ENCODE measurements at regions not wholly inside any gene's neighbourhood (a gene's known extent, or its start where the extent isn't known, plus 50 kb on each side); places are given as distances from the start of the nearest gene placed in this dataset.

- DNase-seq (ENCODE audit: low read depth) = no peak
- in situ Hi-C loops (cut with HindIII; ENCODE audit: low sequenced_read_pairs) = loop anchor here (25.0 kb wide), 1 partner anchor 419 kb away; no protein-coding TSS in a partner anchor
- no peak overlapping the region for H3K4me3 ChIP-seq (ENCODE audit: low read depth, low read length)
- TF ChIP-seq CTCF (IDR thresholded peaks at IDR 0.05; ENCODE audit: low read depth, low read length, missing control alignments) = no peak
Measured at GRCh38 chr9:121568343-121569265, 69.0 kb upstream of the GGTA1 start.

- in situ Hi-C loops (cut with HindIII; ENCODE audit: low sequenced_read_pairs) = loop anchor here (25.0 kb wide), 1 partner anchor 418 kb away; no protein-coding TSS in a partner anchor
Measured at GRCh38 chr9:121569266-121569648, 69.6 kb upstream of the GGTA1 start.

GRCh38 chr9:121572581-121572980 lies 72.9 kb upstream of the GGTA1 start:
- no peak for TF ChIP-seq CTCF (IDR thresholded peaks at IDR 0.05; ENCODE audit: low read depth, low read length, missing control alignments)
- in situ Hi-C loops (cut with HindIII; ENCODE audit: low sequenced_read_pairs) = loop anchor here (25.0 kb wide), 1 partner anchor 415 kb away; no protein-coding TSS in a partner anchor
- no peak for DNase-seq (ENCODE audit: low read depth)
- no peak overlapping the region for H3K4me3 ChIP-seq (ENCODE audit: low read depth, low read length)

More at GRCh38 chr9:121569266-121569648, 69.6 kb upstream of the GGTA1 start:
- DNase-seq (ENCODE audit: low read depth) = no peak
- H3K4me3 ChIP-seq (ENCODE audit: low read depth, low read length) = no peak overlapping the region
- TF ChIP-seq CTCF (IDR thresholded peaks at IDR 0.05; ENCODE audit: low read depth, low read length, missing control alignments) = no peak

GRCh38 chr9:121573717-121574485 lies 74.3 kb upstream of the GGTA1 start:
- no peak overlapping the region for H3K4me3 ChIP-seq (ENCODE audit: low read depth, low read length)
- no peak for DNase-seq (ENCODE audit: low read depth)
- in situ Hi-C loops (cut with HindIII; ENCODE audit: low sequenced_read_pairs) = loop anchor here (25.0 kb wide), 1 partner anchor 413 kb away; no protein-coding TSS in a partner anchor
- no peak for TF ChIP-seq CTCF (IDR thresholded peaks at IDR 0.05; ENCODE audit: low read depth, low read length, missing control alignments)

- no peak overlapping the region for H3K4me3 ChIP-seq (ENCODE audit: low read depth, low read length)
- in situ Hi-C loops (cut with HindIII; ENCODE audit: low sequenced_read_pairs) = loop anchor here (25.0 kb wide), 1 partner anchor 412 kb away; no protein-coding TSS in a partner anchor
- DNase-seq (ENCODE audit: low read depth) = no peak
- no peak for TF ChIP-seq CTCF (IDR thresholded peaks at IDR 0.05; ENCODE audit: low read depth, low read length, missing control alignments)
Measured at GRCh38 chr9:121574774-121575519, 75.3 kb upstream of the GGTA1 start.
